K562 (cell line): ENCODE measurements at regions not wholly inside any gene's neighbourhood (a gene's known extent, or its start where the extent isn't known, plus 50 kb on each side); places are given as distances from the start of the nearest gene placed in this dataset.

Experiments
- ATAC-seq: fragments of 200-7000 bp; cut with Tn5 transposase; 3 replicates; pipeline ENCODE4 v1.9.1; 2020; ENCODE audit warnings: moderate library complexity
- BruUV-seq: library from RNA; stranded (reverse); fragments of 400-500 nt; replicated peaks from 2 replicates; lab custom pipeline; 2021; lab: Mats Ljungman, UMichigan
- CTCF ChIA-PET: fragments of 300-600 bp; formaldehyde crosslinking; extraction: SDS; loops from one replicate; lab custom pipeline; 2021; ENCODE audit warnings: low intra/inter-chr PET ratio; lab: Yijun Ruan, JAX
- POLR2A ChIA-PET: fragments of 300-600, 350-650 bp; sonication (Branson Sonifier 250); formaldehyde crosslinking; extraction: SDS; loops from one replicate; lab custom pipeline; 2021; ENCODE audit warnings: antibody characterized with exemption, inconsistent platforms; lab: Yijun Ruan, JAX
- DNase-seq, 4 experiments: peaks; one replicate each; pipeline versions ENCODE4 v3.0.0 to v3.0.0-alpha.2; 2011 to 2018; ENCODE audit warnings: low spot score in 3 of 4, mixed read lengths in 3 of 4; ENCODE audit errors: extremely low read depth in 1 of 4
- FAIRE-seq: peaks from 2 replicates; lab custom pipeline; 2011; peaks lifted over from hg19 to GRCh38; lab: Jason Lieb, UNC
- H2AFZ ChIP-seq: 2 replicates; pipeline ENCODE4 v1.6.0; 2011; ENCODE audit warnings: low read depth, low read length, control low read depth, inconsistent platforms
- H3K27ac ChIP-seq: fragments of 200-600 bp; 3 replicates; pipeline ENCODE4 v1.8.0; 2011; ENCODE audit warnings: low read depth, mild to moderate bottlenecking, control low read depth, inconsistent platforms, low read length, moderate library complexity, mixed read lengths; ENCODE audit errors: extremely low read depth
- H3K27me3 ChIP-seq, 2 experiments: fragments of 300-600 bp in 1 of 2; 2 replicates in 1 of 2; 3 replicates in 1 of 2; pipeline versions ENCODE4 v1.6.0 to v1.8.0; 2011; ENCODE audit warnings: inconsistent platforms in 2 of 2, low read length in 2 of 2, mild to moderate bottlenecking in 1 of 2, mixed read lengths in 1 of 2, moderate library complexity in 1 of 2; ENCODE audit not compliant: control insufficient read depth in 2 of 2, insufficient read depth in 2 of 2
- H3K36me3 ChIP-seq: fragments of 300-600 bp; 3 replicates; pipeline ENCODE4 v1.8.0; 2011; ENCODE audit warnings: mild to moderate bottlenecking, low read length, inconsistent platforms; ENCODE audit not compliant: control insufficient read depth, insufficient read depth
- H3K4me1 ChIP-seq, 2 experiments: fragments of 200-600 bp in 1 of 2; replicated peaks in 1 of 2; 2 replicates in 1 of 2; 3 replicates in 1 of 2; pipeline versions ENCODE4 v1.5.1 to v1.8.0; 2011; ENCODE audit warnings: inconsistent platforms in 2 of 2, low read length in 2 of 2, mild to moderate bottlenecking in 1 of 2, mixed read lengths in 1 of 2, moderate library complexity in 1 of 2; ENCODE audit not compliant: control insufficient read depth in 2 of 2, insufficient read depth in 2 of 2
- H3K4me2 ChIP-seq: 2 replicates; pipeline ENCODE4 v1.6.1; 2011; ENCODE audit warnings: low read length, control low read depth, inconsistent platforms, mixed read lengths; ENCODE audit not compliant: insufficient read depth
- H3K4me3 ChIP-seq: fragments of 200-600 bp; sonication (generic), shearing (Covaris generic); 2 replicates; pipeline ENCODE4 v1.5.1; 2016; ENCODE audit warnings: control low read depth, inconsistent platforms
- H3K79me2 ChIP-seq: fragments of 200-600 bp; 3 replicates; pipeline ENCODE4 v1.8.0; 2011; ENCODE audit warnings: low read length, inconsistent platforms; ENCODE audit not compliant: control insufficient read depth, insufficient read depth
- H3K9ac ChIP-seq, 2 experiments: 2 replicates each; pipeline versions ENCODE4 v1.6.0 to v1.6.1; 2011; ENCODE audit warnings: low read depth in 2 of 2, low read length in 2 of 2, control low read depth in 1 of 2, inconsistent platforms in 1 of 2, mild to moderate bottlenecking in 1 of 2, mixed read lengths in 1 of 2; ENCODE audit not compliant: insufficient read depth in 1 of 2
- H3K9me1 ChIP-seq: one replicate; pipeline ENCODE4 v1.6.0; 2011; ENCODE audit warnings: inconsistent platforms, mild to moderate bottlenecking, low read length, moderate library complexity; ENCODE audit not compliant: control insufficient read depth, insufficient read depth
- H3K9me3 ChIP-seq: replicated peaks from 2 replicates; pipeline ENCODE4 v1.5.1; 2011; ENCODE audit warnings: low read depth, low read length, inconsistent platforms; ENCODE audit not compliant: control insufficient read depth, insufficient read depth
- H4K20me1 ChIP-seq: replicated peaks from 2 replicates; pipeline ENCODE4 v1.6.1; 2011; ENCODE audit warnings: low read length, inconsistent platforms, mixed read lengths; ENCODE audit not compliant: control insufficient read depth, insufficient read depth
- ELF1 ChIP-seq: fragments of 200-800 bp; sonication (Bioruptor generic); IDR thresholded peaks from 2 replicates; pipeline ENCODE4 v1.6.1; 2016; ENCODE audit warnings: missing genetic modification characterization, missing compliant biosample characterization
- KDM1A ChIP-seq, 2 experiments: fragments of 450-650 bp; IDR thresholded peaks; 2 replicates each; pipeline ENCODE4 v1.6.1; 2016; ENCODE audit warnings: mild to moderate bottlenecking in 2 of 2
- MAFG ChIP-seq: fragments of 450-650 bp; conservative IDR thresholded peaks from 2 replicates; pipeline ENCODE4 v1.6.1; 2016; ENCODE audit warnings: missing genetic modification characterization, missing compliant biosample characterization
- NFE2L1 ChIP-seq: fragments of 450-650 bp; IDR thresholded peaks from 2 replicates; pipeline ENCODE4 v1.6.1; 2016; ENCODE audit warnings: missing genetic modification characterization, low read depth, mild to moderate bottlenecking, missing compliant biosample characterization, moderate library complexity, borderline replicate concordance
- RBBP5 ChIP-seq: fragments of 200-600 bp; sonication (generic); IDR thresholded peaks from 2 replicates; pipeline ENCODE4 v1.6.1; 2012; ENCODE audit warnings: borderline replicate concordance, mild to moderate bottlenecking, low read length, control low read depth, inconsistent platforms; ENCODE audit not compliant: insufficient read depth, poor library complexity, severe bottlenecking
- ZNF354B ChIP-seq: fragments of 250-450 bp; sonication (Bioruptor Pico); IDR thresholded peaks from 2 replicates; pipeline ENCODE4 v1.4.0; 2020
- WGBS: fragments of 100-300 bp; shearing (Covaris generic); methylation state at CpG from one replicate; pipeline ENCODE4 v1.1.6; 2016; ENCODE audit warnings: low coverage, mixed read lengths; ENCODE audit not compliant: insufficient coverage; ENCODE audit errors: missing lambda C conversion rate; 5-methylcytosine and 5-hydroxymethylcytosine counted together
- in situ Hi-C: fragments of 300-500 bp; cut with MboI; formaldehyde crosslinking; loops from 4 replicates; pipeline ENCODE4 v1.15.0; 2018; ENCODE audit warnings: inconsistent platforms, mixed read lengths
- intact Hi-C: fragments of 100-400 bp; cut with micrococcal nuclease; formaldehyde crosslinking; loops from 2 replicates; pipeline ENCODE4 v1.14.2; 2022
- TF ChIP-seq, protein P1 (sequence below): fragments of 250-450 bp; sonication (Bioruptor Pico); IDR thresholded peaks from 2 replicates; pipeline ENCODE4 v1.5.0; 2021
- TF ChIP-seq, protein P2 (sequence below): IDR thresholded peaks from 2 replicates; pipeline ENCODE4 v1.6.1; 2011; ENCODE audit not compliant: insufficient read length; ENCODE audit errors: extremely low read depth

DNA sequence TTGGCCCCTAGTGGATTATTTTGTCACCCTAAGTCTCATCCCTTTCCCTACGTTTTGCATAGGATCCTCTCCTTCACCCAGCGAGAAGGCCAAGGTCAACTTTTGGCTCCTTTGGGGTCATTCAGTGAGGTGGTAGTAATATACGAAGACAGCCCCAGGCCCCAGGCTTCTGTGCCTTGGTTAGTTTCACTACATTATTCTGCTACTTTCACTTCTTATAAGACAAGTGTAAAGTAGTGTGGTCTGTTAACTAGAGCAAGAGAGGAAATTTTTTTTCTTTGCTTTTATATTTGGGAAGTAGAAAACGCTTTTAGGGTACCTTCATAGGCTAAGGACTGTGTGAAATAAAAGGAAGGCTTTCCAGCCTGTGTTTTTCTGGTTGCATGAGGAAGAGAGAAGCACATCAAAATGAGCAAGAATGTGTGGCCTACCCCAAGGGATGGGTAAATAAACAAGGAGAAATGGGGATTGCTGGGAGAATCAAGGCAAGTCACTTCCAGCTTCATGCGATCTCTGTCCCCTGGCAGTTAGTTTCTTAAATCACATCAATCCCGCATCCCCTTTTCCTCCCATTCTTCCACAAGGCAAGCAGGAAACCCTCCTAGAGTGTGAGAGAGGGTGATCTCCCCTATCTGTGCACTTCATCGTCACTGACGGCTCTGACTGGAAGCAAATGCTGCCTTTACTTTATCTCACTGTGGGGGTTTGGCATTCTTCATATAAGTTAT, 677.0 kb upstream of the WWC1 start:
- intact Hi-C loops: no loop called here
- DNase-seq (no peak), ATAC-seq (no peak), FAIRE-seq (no peak)
- H2AFZ ChIP-seq: no peak overlapping the region
- H3K9me3 ChIP-seq: no peaks in the 10 kb centered on the region
- TF ChIP-seq MAFG (tag) (no peak), RBBP5 (no peak), KDM1A (IDR thresholded peaks at IDR 0.05) (no peak), ZNF354B (CRISPR knock-in tag) (no peak), ELF1 (tag) (no peak), NFE2L1 (no peak)
- TF ChIP-seq, protein P1, sequence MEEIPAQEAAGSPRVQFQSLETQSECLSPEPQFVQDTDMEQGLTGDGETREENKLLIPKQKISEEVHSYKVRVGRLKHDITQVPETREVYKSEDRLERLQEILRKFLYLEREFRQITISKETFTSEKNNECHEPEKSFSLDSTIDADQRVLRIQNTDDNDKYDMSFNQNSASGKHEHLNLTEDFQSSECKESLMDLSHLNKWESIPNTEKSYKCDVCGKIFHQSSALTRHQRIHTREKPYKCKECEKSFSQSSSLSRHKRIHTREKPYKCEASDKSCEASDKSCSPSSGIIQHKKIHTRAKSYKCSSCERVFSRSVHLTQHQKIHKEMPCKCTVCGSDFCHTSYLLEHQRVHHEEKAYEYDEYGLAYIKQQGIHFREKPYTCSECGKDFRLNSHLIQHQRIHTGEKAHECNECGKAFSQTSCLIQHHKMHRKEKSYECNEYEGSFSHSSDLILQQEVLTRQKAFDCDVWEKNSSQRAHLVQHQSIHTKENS (CRISPR knock-in tag): no peak
- TF ChIP-seq, protein P2, sequence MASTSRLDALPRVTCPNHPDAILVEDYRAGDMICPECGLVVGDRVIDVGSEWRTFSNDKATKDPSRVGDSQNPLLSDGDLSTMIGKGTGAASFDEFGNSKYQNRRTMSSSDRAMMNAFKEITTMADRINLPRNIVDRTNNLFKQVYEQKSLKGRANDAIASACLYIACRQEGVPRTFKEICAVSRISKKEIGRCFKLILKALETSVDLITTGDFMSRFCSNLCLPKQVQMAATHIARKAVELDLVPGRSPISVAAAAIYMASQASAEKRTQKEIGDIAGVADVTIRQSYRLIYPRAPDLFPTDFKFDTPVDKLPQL: no peak
- BruUV-seq: no TSS peak
- no peaks in the 10 kb centered on the region for H3K4me1 ChIP-seq
- H4K20me1 ChIP-seq: no peaks in the 10 kb centered on the region
- ChIA-PET POLR2A (no interaction called here), CTCF (no interaction called here)
- no peak overlapping the region for H3K9ac ChIP-seq
- H3K9me1 ChIP-seq: no peaks in the 10 kb centered on the region
- no peak overlapping the region for H3K4me3 ChIP-seq
- WGBS: 0% methylated on average over 8 of the region's 8 CpGs
- no peak overlapping the region for H3K4me2 ChIP-seq
- no peaks in the 10 kb centered on the region for H3K27me3 ChIP-seq
- H3K36me3 ChIP-seq: no peaks in the 10 kb centered on the region
- in situ Hi-C loops: no loop called here
- no peak overlapping the region for H3K27ac ChIP-seq
- H3K79me2 ChIP-seq: no peaks in the 10 kb centered on the region
